PC-9 (cell line): ENCODE measurements at regions not wholly inside any gene's neighbourhood (a gene's known extent, or its start where the extent isn't known, plus 50 kb on each side); places are given as distances from the start of the nearest gene placed in this dataset.

ENCODE experiments used
- BruUV-seq: library from RNA; stranded (reverse); fragments of 400-500 nt; replicated peaks from 2 replicates; lab custom pipeline; 2021; lab: Mats Ljungman, UMichigan
- CTCF ChIA-PET: fragments of 300-600 bp; sonication (Branson Sonifier 250); formaldehyde crosslinking; loops from one replicate; lab custom pipeline; 2022; ENCODE audit warnings: antibody characterized with exemption; lab: Charles Lee
- POLR2A ChIA-PET: fragments of 300-600 bp; sonication (Branson Sonifier 250); formaldehyde crosslinking; loops from one replicate; lab custom pipeline; 2022; ENCODE audit warnings: antibody characterized with exemption; ENCODE audit not compliant: unreplicated experiment; lab: Charles Lee
- DNase-seq, 2 experiments: peaks; one replicate each; pipeline versions ENCODE4 v3.0.0 to v3.0.0-alpha.2; 2015 to 2022; ENCODE audit warnings: mixed read lengths in 1 of 2
- H2AFZ ChIP-seq: fragments of 200-600 bp; sonication (generic); 2 replicates; pipeline ENCODE4 v1.8.1; 2017; ENCODE audit warnings: antibody characterized with exemption
- H3F3A ChIP-seq: fragments of 200-600 bp; sonication (generic); 2 replicates; pipeline ENCODE4 v1.8.1; 2017; ENCODE audit warnings: antibody characterized with exemption, mild to moderate bottlenecking, low read depth; ENCODE audit not compliant: insufficient read depth
- H3K27ac ChIP-seq: fragments of 200-600 bp; sonication (generic); 2 replicates; pipeline ENCODE4 v1.6.1; 2016; ENCODE audit warnings: mixed run types
- H3K27me3 ChIP-seq: fragments of 200-600 bp; sonication (generic); 2 replicates; pipeline ENCODE4 v1.6.1; 2016; ENCODE audit warnings: low read depth, mixed run types; ENCODE audit not compliant: insufficient read depth
- H3K36me3 ChIP-seq: fragments of 200-600 bp; sonication (generic); 2 replicates; pipeline ENCODE4 v1.6.1; 2016; ENCODE audit warnings: low read depth, mixed run types
- H3K4me1 ChIP-seq: fragments of 200-600 bp; sonication (generic); replicated peaks from 2 replicates; pipeline ENCODE4 v1.6.1; 2016; ENCODE audit warnings: mixed run types; ENCODE audit not compliant: insufficient read depth
- H3K4me2 ChIP-seq: fragments of 200-600 bp; sonication (generic); 2 replicates; pipeline ENCODE4 v1.6.1; 2017; ENCODE audit warnings: mixed run types
- H3K4me3 ChIP-seq: fragments of 200-600 bp; sonication (generic); 2 replicates; pipeline ENCODE4 v1.6.1; 2016; ENCODE audit warnings: mixed run types
- H3K79me2 ChIP-seq: fragments of 200-600 bp; sonication (generic); 2 replicates; pipeline ENCODE4 v1.6.1; 2017; ENCODE audit warnings: low read depth, mixed run types
- H3K9me2 ChIP-seq: fragments of 200-600 bp; sonication (generic); 2 replicates; pipeline ENCODE4 v1.8.1; 2017; ENCODE audit warnings: mild to moderate bottlenecking; ENCODE audit not compliant: insufficient read depth
- H3K9me3 ChIP-seq: fragments of 200-600 bp; sonication (generic); 2 replicates; pipeline ENCODE4 v1.8.1; 2016; ENCODE audit warnings: low read depth; ENCODE audit not compliant: insufficient read depth
- H4K20me1 ChIP-seq: fragments of 200-600 bp; sonication (generic); 2 replicates; pipeline ENCODE4 v1.8.1; 2017; ENCODE audit not compliant: insufficient read depth
- CTCF ChIP-seq: fragments of 200-600 bp; sonication (generic); conservative IDR thresholded peaks from 2 replicates; pipeline ENCODE4 v1.6.1; 2017; ENCODE audit warnings: mixed run types, antibody characterized with exemption, mild to moderate bottlenecking, moderate library complexity
- EZH2 ChIP-seq: fragments of 200-600 bp; sonication (generic); IDR thresholded peaks from 2 replicates; pipeline ENCODE4 v1.8.0; 2017; ENCODE audit warnings: antibody characterized with exemption, low read depth
- intact Hi-C: fragments of 100-400 bp; cut with micrococcal nuclease; formaldehyde crosslinking; loops from one replicate; pipeline ENCODE4 v1.10.0; 2022; ENCODE audit not compliant: unreplicated experiment

GRCh38 chr14:62557416-62557815, 487.8 kb downstream of the KCNH5 start:
- CTCF ChIA-PET = no interaction called here
- no peaks in the 10 kb centered on the region for H3K27me3 ChIP-seq
- H3F3A ChIP-seq = no peaks in the 10 kb centered on the region
- POLR2A ChIA-PET = no interaction called here
- H3K27ac ChIP-seq = no peak overlapping the region
- no peak overlapping the region for H3K4me2 ChIP-seq
- H3K4me1 ChIP-seq = no peaks in the 10 kb centered on the region
- DNase-seq = peak in 1 of 2 experiments; percentile 9
- H4K20me1 ChIP-seq = no peaks in the 10 kb centered on the region
- no peaks in the 10 kb centered on the region for H3K9me2 ChIP-seq
- peak overlapping the region; percentile 15; the same call in 1 of the 2 replicates for H2AFZ ChIP-seq
- H3K9me3 ChIP-seq = no peaks in the 10 kb centered on the region
- H3K79me2 ChIP-seq = no peaks in the 10 kb centered on the region
- TF ChIP-seq CTCF (no peak), EZH2 (no peak)
- intact Hi-C loops = no loop called here
- no TSS peak for BruUV-seq
- H3K4me3 ChIP-seq = no peak overlapping the region
- no peaks in the 10 kb centered on the region for H3K36me3 ChIP-seq

GRCh38 chr14:62558451-62558850, 486.8 kb downstream of the KCNH5 start:
- H3K27ac ChIP-seq = no peak overlapping the region
- BruUV-seq = no TSS peak
- H4K20me1 ChIP-seq = no peaks in the 10 kb centered on the region
- no peaks in the 10 kb centered on the region for H3K27me3 ChIP-seq
- H3K79me2 ChIP-seq = no peaks in the 10 kb centered on the region
- POLR2A ChIA-PET = no interaction called here
- TF ChIP-seq EZH2 = no peak
- TF ChIP-seq CTCF = no peak
- no peaks in the 10 kb centered on the region for H3K9me2 ChIP-seq
- H3F3A ChIP-seq = no peaks in the 10 kb centered on the region
- H2AFZ ChIP-seq = no peak overlapping the region
- no peaks in the 10 kb centered on the region for H3K4me1 ChIP-seq
- no peaks in the 10 kb centered on the region for H3K9me3 ChIP-seq
- no peak overlapping the region for H3K4me3 ChIP-seq
- CTCF ChIA-PET = no interaction called here
- no peaks in the 10 kb centered on the region for H3K36me3 ChIP-seq
- DNase-seq = no peak
- no peak overlapping the region for H3K4me2 ChIP-seq
- intact Hi-C loops = no loop called here

- Histone ChIP-seq H3K4me1 (no peaks in the 10 kb centered on the region), H3K79me2 (no peaks in the 10 kb centered on the region), H3F3A (no peaks in the 10 kb centered on the region), H4K20me1 (no peaks in the 10 kb centered on the region; the same call in 1 of the 2 replicates), H3K27me3 (no peaks in the 10 kb centered on the region), H3K9me3 (0 out of 2 replicates have a peak, but pooled peaks cover 5% of the 10 kb centered on the region), H3K27ac (no peak overlapping the region), H3K9me2 (0 out of 2 replicates have a peak, but pooled peaks cover 3% of the 10 kb centered on the region), H3K4me3 (no peak overlapping the region), H3K36me3 (no peaks in the 10 kb centered on the region), H2AFZ (no peak overlapping the region), H3K4me2 (no peak overlapping the region)
- POLR2A ChIA-PET = no interaction called here
- no peak for TF ChIP-seq CTCF
- no peak for TF ChIP-seq EZH2
- intact Hi-C loops = no loop called here
- BruUV-seq = no TSS peak
- CTCF ChIA-PET = no interaction called here
- DNase-seq = no peak
Observed at GRCh38 chr14:62585247-62585646, 460.0 kb downstream of the KCNH5 start.
